ENCODE measurements at regions not wholly inside any gene's neighbourhood (a gene's known extent, or its start where the extent isn't known, plus 50 kb on each side); places are given as distances from the start of the nearest gene placed in this dataset.

DNA sequence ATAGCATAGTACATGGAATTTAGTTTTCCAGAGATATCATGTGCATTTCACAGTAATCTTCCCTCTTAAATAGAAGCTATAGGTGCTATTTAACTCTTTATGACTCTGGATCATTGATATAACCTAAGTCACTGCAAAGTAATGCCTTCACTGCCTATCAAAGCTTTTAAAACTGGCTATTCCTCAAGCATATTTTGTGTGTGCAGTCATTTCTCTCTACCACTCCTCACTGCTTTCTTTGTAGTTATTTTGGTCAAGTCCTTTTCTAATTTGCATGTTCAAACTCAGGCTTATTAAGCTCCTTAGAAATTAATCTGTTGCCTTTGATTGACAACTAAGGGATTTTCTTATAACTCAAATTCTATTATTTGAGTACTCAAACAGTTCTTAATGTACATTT, 79.4 kb upstream of the PLEKHG7 start:
- no peak for TF ChIP-seq POLR2A (IDR thresholded peaks at IDR 0.05)
- TF ChIP-seq, protein P1, sequence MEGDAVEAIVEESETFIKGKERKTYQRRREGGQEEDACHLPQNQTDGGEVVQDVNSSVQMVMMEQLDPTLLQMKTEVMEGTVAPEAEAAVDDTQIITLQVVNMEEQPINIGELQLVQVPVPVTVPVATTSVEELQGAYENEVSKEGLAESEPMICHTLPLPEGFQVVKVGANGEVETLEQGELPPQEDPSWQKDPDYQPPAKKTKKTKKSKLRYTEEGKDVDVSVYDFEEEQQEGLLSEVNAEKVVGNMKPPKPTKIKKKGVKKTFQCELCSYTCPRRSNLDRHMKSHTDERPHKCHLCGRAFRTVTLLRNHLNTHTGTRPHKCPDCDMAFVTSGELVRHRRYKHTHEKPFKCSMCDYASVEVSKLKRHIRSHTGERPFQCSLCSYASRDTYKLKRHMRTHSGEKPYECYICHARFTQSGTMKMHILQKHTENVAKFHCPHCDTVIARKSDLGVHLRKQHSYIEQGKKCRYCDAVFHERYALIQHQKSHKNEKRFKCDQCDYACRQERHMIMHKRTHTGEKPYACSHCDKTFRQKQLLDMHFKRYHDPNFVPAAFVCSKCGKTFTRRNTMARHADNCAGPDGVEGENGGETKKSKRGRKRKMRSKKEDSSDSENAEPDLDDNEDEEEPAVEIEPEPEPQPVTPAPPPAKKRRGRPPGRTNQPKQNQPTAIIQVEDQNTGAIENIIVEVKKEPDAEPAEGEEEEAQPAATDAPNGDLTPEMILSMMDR (IDR thresholded peaks at IDR 0.05): no peak
- Histone ChIP-seq H3K4me3 (replicated peaks in 1 of 3) (no peak overlapping the region), H3K4me1 (no peaks in the 10 kb centered on the region), H3K27me3 (no peaks in the 10 kb centered on the region), H3K9me3 (no peaks in the 10 kb centered on the region), H3K27ac (no peak overlapping the region), H3K36me3 (no peaks in the 10 kb centered on the region)
- DNase-seq: no peak
- intact Hi-C loops (cut with DNase I): no loop called here

DNA sequence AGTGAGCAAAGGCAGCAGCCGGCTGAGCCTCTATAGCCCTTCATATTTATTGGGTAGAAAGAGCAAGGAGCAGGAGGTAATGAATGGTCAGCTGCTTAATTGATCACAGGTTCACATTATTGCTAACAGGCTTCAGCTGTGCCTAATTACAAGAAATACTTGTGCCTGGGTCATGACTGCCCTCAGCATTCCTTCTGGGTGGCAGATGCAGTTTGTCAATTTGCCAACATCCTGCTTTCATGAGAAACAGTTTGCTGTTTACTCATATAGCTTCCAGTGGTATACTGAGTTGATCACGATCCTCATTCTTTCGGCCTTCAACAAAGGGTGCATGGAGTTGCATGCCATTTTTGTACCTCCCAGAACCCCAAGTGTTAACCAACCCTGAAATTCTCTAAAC, 81.0 kb upstream of the PLEKHG7 start:
- WGBS, 2 donors: 86 to 95% methylated on average over 3 of the region's 3 CpGs
- no peaks in the 10 kb centered on the region for H3K9me3 ChIP-seq
- H3K27me3 ChIP-seq: no peaks in the 10 kb centered on the region
- DNase-seq: no peak
- no peaks in the 10 kb centered on the region for H3K4me1 ChIP-seq
- H3K36me3 ChIP-seq: no peaks in the 10 kb centered on the region
- TF ChIP-seq, protein P1 (IDR thresholded peaks at IDR 0.05): no peak
- TF ChIP-seq POLR2A (IDR thresholded peaks at IDR 0.05): no peak
- no peak overlapping the region for H3K4me3 ChIP-seq (replicated peaks in 1 of 3)
- intact Hi-C loops (cut with DNase I): no loop called here
- H3K27ac ChIP-seq: no peak overlapping the region

DNA sequence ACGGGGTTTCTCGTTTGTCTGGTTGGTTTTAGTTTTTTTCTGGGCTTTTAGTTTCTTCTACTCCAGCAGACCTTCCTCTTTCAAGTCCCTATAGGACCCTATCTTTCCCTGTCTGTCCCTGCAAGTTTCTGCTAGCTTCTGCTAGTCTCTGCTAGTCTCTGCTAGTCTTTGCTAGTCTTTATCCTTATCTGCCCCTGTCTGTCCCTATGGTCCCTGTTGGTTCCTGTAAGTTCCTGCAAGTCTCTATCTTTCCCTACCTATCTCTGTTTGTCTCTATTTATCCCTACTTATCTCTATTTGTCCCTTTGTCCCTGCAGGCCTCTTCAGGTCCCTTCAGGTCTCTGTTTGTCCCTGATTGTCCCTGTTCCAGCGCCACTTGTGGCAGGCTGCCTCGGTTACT, 81.5 kb upstream of the PLEKHG7 start:
- intact Hi-C loops (cut with DNase I): no loop called here
- Histone ChIP-seq H3K27me3 (no peaks in the 10 kb centered on the region), H3K27ac (no peak overlapping the region), H3K4me1 (no peaks in the 10 kb centered on the region), H3K9me3 (no peaks in the 10 kb centered on the region), H3K4me3 (replicated peaks in 1 of 3) (no peak overlapping the region), H3K36me3 (no peaks in the 10 kb centered on the region)
- no peak for DNase-seq
- TF ChIP-seq, protein P1 (IDR thresholded peaks at IDR 0.05): no peak
- TF ChIP-seq POLR2A (IDR thresholded peaks at IDR 0.05): no peak
- 94% methylated on average over 4 of the region's 4 CpGs for WGBS, 2 donors

DNA sequence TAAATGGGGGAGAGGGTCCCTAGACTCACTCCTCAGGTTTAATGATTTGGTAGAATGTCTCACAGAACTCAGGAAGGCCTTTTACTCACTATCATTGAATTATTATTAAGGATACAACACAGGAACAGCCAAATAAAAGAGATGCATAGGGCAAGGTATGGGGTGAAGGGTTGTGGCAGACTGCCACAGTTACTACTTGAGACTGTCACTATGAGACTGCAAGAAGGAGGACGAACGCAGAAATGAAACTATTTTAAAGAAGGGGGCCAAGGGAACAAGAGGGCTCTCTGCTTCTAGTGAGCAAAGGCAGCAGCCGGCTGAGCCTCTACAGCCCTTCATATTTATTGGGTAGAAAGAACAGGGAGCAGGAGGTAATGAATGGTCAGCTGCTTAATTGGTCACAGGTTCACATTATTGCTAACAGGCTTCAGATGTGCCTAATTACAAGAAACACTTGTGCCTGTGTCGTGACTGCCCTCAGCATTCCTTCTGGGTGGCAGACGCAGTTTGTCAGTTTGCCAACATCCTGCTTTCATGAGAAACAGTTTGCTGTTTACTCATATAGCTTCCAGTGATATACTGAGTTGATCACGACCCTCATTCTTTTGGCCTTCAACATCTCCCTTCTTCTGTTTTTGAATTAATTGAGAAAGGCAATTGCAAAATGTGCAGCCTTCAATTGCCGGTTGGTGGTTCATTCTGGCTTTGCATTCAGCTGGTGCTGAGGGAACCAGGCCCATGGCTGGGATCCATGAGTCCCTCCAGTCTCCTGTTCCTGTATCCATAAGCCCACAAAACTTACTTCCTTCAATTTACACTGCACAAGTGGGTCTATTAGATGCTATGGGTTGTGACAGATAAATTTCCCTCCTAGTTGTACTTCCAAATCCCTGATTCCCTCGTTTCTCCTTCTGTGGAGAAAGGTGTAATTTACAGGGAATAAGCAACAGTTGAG, 82.8 kb upstream of the PLEKHG7 start:
- peak in 1 of 2 donors; percentile 8 for DNase-seq
- intact Hi-C loops (cut with DNase I): no loop called here
- Histone ChIP-seq H3K9me3 (no peaks in the 10 kb centered on the region), H3K36me3 (no peaks in the 10 kb centered on the region), H3K27ac (no peak overlapping the region), H3K4me1 (no peaks in the 10 kb centered on the region), H3K4me3 (replicated peaks in 1 of 3) (no peak overlapping the region), H3K27me3 (no peaks in the 10 kb centered on the region)
- TF ChIP-seq, protein P1 (IDR thresholded peaks at IDR 0.05): no peak
- WGBS, 2 donors: 53 to 54% methylated on average over 8 of the region's 8 CpGs

DNA sequence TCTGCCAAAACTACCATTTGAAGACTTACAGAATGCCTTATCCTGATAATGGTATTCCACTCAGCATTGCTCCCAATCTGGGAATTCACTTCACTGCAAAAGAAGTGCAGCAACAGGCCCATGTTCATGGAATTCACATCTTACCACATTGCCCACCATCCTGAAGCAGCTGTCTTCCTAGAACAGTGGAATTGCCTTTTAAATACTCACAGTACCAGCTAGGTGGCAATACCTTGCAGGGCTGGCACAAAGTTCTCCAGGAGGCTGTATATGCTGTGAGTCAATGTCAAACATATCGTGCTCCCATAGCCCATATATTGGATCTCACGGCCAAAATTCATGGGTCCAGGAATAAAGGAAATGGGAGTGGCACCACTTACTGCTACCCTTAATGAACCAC, 83.8 kb upstream of the PLEKHG7 start:
- Histone ChIP-seq H3K27ac (no peak overlapping the region), H3K27me3 (no peaks in the 10 kb centered on the region), H3K36me3 (no peaks in the 10 kb centered on the region), H3K9me3 (no peaks in the 10 kb centered on the region), H3K4me1 (no peaks in the 10 kb centered on the region), H3K4me3 (replicated peaks in 1 of 3) (no peak overlapping the region)
- 88 to 98% methylated on average over 2 of the region's 2 CpGs for WGBS, 2 donors
- no peak for TF ChIP-seq POLR2A (IDR thresholded peaks at IDR 0.05)
- TF ChIP-seq, protein P1 (IDR thresholded peaks at IDR 0.05): no peak
- DNase-seq: no peak
- intact Hi-C loops (cut with DNase I): no loop called here

Measured in thyroid gland (tissue), 4 donors.